Caco-2 (cell line): ENCODE measurements at regions not wholly inside any gene's neighbourhood (a gene's known extent, or its start where the extent isn't known, plus 50 kb on each side); places are given as distances from the start of the nearest gene placed in this dataset.

Experiments
- BruUV-seq: library from RNA; stranded (reverse); fragments of 400-500 nt; replicated peaks from 2 replicates; lab custom pipeline; 2021; lab: Mats Ljungman, UMichigan
- CTCF ChIA-PET: fragments of 300-600 bp; sonication (Branson Sonifier 250); formaldehyde crosslinking; loops from one replicate; lab custom pipeline; 2022; ENCODE audit warnings: antibody characterized with exemption; lab: Charles Lee
- POLR2A ChIA-PET: fragments of 300-600 bp; sonication (Branson Sonifier 250); formaldehyde crosslinking; loops from one replicate; lab custom pipeline; 2022; ENCODE audit warnings: antibody characterized with exemption; lab: Charles Lee
- DNase-seq, 2 experiments: peaks; one replicate each; pipeline versions ENCODE4 v3.0.0 to v3.0.0-alpha.2; 2020 to 2022
- H3K27me3 ChIP-seq: replicated peaks from 2 replicates; pipeline ENCODE4 v1.6.0; 2011; ENCODE audit warnings: low read length; ENCODE audit not compliant: control insufficient read depth, insufficient read depth
- H3K36me3 ChIP-seq: 2 replicates; pipeline ENCODE4 v1.5.1; 2011; ENCODE audit warnings: low read length; ENCODE audit not compliant: control insufficient read depth, insufficient read depth
- H3K4me1 ChIP-seq: fragments of 250-450 bp; sonication (Bioruptor Pico); 2 replicates; pipeline ENCODE4 v1.5.1; 2020; ENCODE audit warnings: mild to moderate bottlenecking
- H3K4me3 ChIP-seq: 2 replicates; pipeline ENCODE4 v1.5.1; 2011; ENCODE audit warnings: low read depth, mild to moderate bottlenecking, control low read depth, low read length
- H3K9me3 ChIP-seq: fragments of 250-450 bp; sonication (Bioruptor Pico); 2 replicates; pipeline ENCODE4 v1.5.1; 2020; ENCODE audit warnings: mild to moderate bottlenecking, moderate library complexity
- H3K27ac Mint-ChIP-seq: one replicate; pipeline ENCODE4 v1.8.0; 2022; ENCODE audit warnings: mixed read lengths; ENCODE audit not compliant: unreplicated experiment
- H3K27me3 Mint-ChIP-seq: one replicate; pipeline ENCODE4 v1.8.0; 2022; ENCODE audit warnings: mixed read lengths; ENCODE audit not compliant: insufficient read depth, unreplicated experiment
- H3K36me3 Mint-ChIP-seq: one replicate; pipeline ENCODE4 v1.8.0; 2022; ENCODE audit warnings: mild to moderate bottlenecking, mixed read lengths; ENCODE audit not compliant: insufficient read depth, unreplicated experiment
- H3K4me1 Mint-ChIP-seq: one replicate; pipeline ENCODE4 v1.8.0; 2022; ENCODE audit warnings: low read depth, mixed read lengths; ENCODE audit not compliant: unreplicated experiment
- H3K4me3 Mint-ChIP-seq: one replicate; pipeline ENCODE4 v1.8.0; 2022; ENCODE audit warnings: mild to moderate bottlenecking, moderate library complexity, mixed read lengths; ENCODE audit not compliant: unreplicated experiment
- H3K9me3 Mint-ChIP-seq: one replicate; pipeline ENCODE4 v1.8.0; 2022; ENCODE audit warnings: mixed read lengths; ENCODE audit not compliant: unreplicated experiment
- intact Hi-C: fragments of 100-400 bp; cut with micrococcal nuclease; formaldehyde crosslinking; loops from one replicate; pipeline ENCODE4 v1.10.0; 2022; ENCODE audit not compliant: unreplicated experiment
- TF ChIP-seq, protein P1 (sequence below), 2 experiments: fragments of 200-600 bp in 1 of 2; IDR thresholded peaks; 1 replicate in 1 of 2; 2 replicates in 1 of 2; pipeline versions ENCODE4 v1.5.1 to v1.8.0; 2011 to 2022; ENCODE audit warnings: antibody characterized with exemption in 1 of 2, control low read depth in 1 of 2, inconsistent platforms in 1 of 2, low read depth in 1 of 2, low read length in 1 of 2, mild to moderate bottlenecking in 1 of 2, moderate library complexity in 1 of 2; ENCODE audit not compliant: insufficient read depth in 1 of 2, severe bottlenecking in 1 of 2, unreplicated experiment in 1 of 2

DNA sequence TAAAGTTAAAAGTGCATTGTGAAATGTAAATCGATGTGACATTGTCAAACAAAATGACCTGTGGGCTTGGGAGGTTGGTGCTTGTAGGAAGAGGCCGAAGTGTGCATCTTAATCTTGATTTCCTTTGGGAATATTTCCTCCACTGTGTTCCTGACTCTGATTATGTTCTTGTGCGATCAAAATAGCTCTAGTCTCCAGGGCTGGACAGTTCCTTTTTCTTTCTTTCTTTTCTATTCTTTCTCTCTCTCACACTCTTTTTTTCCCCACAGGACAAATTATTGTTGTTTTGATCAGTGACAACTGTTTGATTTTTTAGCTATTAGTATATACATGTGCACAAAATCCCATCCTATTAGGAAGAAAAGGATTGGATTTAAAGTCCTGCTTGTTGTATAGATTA, 347.5 kb downstream of the ZSWIM6 start:
- no peak overlapping the region for H3K4me3 ChIP-seq
- no peaks in the 10 kb centered on the region; the same call in 1 of the 2 replicates for H3K27me3 ChIP-seq
- no peaks in the 10 kb centered on the region for H3K4me1 ChIP-seq
- H3K9me3 Mint-ChIP-seq, result no peaks in the 10 kb centered on the region
- intact Hi-C loops, result no loop called here
- TF ChIP-seq, protein P1, sequence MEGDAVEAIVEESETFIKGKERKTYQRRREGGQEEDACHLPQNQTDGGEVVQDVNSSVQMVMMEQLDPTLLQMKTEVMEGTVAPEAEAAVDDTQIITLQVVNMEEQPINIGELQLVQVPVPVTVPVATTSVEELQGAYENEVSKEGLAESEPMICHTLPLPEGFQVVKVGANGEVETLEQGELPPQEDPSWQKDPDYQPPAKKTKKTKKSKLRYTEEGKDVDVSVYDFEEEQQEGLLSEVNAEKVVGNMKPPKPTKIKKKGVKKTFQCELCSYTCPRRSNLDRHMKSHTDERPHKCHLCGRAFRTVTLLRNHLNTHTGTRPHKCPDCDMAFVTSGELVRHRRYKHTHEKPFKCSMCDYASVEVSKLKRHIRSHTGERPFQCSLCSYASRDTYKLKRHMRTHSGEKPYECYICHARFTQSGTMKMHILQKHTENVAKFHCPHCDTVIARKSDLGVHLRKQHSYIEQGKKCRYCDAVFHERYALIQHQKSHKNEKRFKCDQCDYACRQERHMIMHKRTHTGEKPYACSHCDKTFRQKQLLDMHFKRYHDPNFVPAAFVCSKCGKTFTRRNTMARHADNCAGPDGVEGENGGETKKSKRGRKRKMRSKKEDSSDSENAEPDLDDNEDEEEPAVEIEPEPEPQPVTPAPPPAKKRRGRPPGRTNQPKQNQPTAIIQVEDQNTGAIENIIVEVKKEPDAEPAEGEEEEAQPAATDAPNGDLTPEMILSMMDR (IDR thresholded peaks at IDR 0.05; ENCODE audit: insufficient read depth in 1 of 2, low read depth in 1 of 2, low read length in 1 of 2, severe bottlenecking in 1 of 2, unreplicated experiment in 1 of 2), result no peak
- no peaks in the 10 kb centered on the region for H3K4me1 Mint-ChIP-seq
- POLR2A ChIA-PET, result interaction anchor here (0.6 kb wide), 1 partner anchor 42 kb away, joined by 3 read pairs; no protein-coding TSS in a partner anchor
- CTCF ChIA-PET, result interaction anchor here (1.0 to 1.6 kb wide), 2 partner anchors 21 to 89 kb away, joined by 3 to 4 read pairs; no protein-coding TSS in a partner anchor
- no peak overlapping the region for H3K27ac Mint-ChIP-seq
- no peaks in the 10 kb centered on the region for H3K9me3 ChIP-seq
- no peaks in the 10 kb centered on the region for H3K36me3 ChIP-seq
- no peak overlapping the region for H3K4me3 Mint-ChIP-seq
- no peaks in the 10 kb centered on the region for H3K36me3 Mint-ChIP-seq
- peaks cover 13% of the 10 kb centered on the region for H3K27me3 Mint-ChIP-seq
- BruUV-seq, result no TSS peak
- no peak for DNase-seq

DNA sequence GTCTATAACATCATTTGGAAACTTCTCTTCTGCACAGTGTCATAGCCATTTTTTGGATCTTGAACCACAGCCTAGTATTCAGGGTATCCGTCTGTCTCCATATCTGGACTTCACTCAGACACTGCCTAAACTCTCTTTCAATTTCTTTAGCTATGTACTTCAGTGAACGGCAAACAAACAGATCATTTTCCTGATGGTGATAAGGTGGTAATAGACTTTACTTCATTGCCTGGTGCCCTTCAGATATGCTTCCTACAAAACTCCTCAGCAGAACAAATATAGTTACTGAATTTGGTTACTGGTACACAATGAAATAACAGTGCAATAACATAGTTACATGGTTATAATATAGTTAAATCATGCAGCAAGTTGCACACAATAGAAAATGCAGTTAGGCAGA, 348.2 kb downstream of the ZSWIM6 start:
- Mint-ChIP-seq H3K27me3 (peaks cover 14% of the 10 kb centered on the region), H3K9me3 (no peaks in the 10 kb centered on the region), H3K4me3 (no peak overlapping the region), H3K27ac (no peak overlapping the region), H3K4me1 (no peaks in the 10 kb centered on the region), H3K36me3 (no peaks in the 10 kb centered on the region)
- H3K27me3 ChIP-seq, result no peaks in the 10 kb centered on the region; the same call in 1 of the 2 replicates
- H3K4me3 ChIP-seq, result no peak overlapping the region
- CTCF ChIA-PET, result interaction anchor here (1.6 kb wide), 1 partner anchor 21 kb away, joined by 4 read pairs; no protein-coding TSS in a partner anchor
- no peaks in the 10 kb centered on the region for H3K36me3 ChIP-seq
- DNase-seq, result no peak
- POLR2A ChIA-PET, result no interaction called here
- no peaks in the 10 kb centered on the region for H3K4me1 ChIP-seq
- TF ChIP-seq, protein P1 (IDR thresholded peaks at IDR 0.05; ENCODE audit: insufficient read depth in 1 of 2, low read depth in 1 of 2, low read length in 1 of 2, severe bottlenecking in 1 of 2, unreplicated experiment in 1 of 2), result no peak
- intact Hi-C loops, result no loop called here
- no TSS peak for BruUV-seq
- no peaks in the 10 kb centered on the region for H3K9me3 ChIP-seq

DNA sequence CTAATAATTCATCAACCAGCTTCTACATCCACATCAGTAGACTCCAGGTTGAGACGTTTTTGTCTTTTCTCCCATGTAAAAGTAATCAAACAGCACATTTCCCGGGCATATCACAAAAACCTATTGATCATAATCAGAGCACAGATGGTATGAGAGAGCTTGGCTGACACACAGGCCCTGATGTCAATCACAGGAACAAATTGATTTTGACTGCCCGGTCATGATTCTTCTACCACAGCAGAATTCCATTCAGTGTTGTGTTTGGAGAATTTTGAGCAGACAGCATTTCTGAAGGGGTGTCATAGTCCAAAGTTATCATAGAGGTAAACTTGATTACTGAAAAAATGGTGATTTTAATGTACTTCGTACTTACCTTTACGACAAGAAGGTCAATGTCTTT, 351.1 kb downstream of the ZSWIM6 start:
- Mint-ChIP-seq H3K27me3 (peaks cover 19% of the 10 kb centered on the region), H3K4me1 (no peaks in the 10 kb centered on the region), H3K27ac (no peak overlapping the region), H3K9me3 (no peaks in the 10 kb centered on the region), H3K36me3 (no peaks in the 10 kb centered on the region), H3K4me3 (no peak overlapping the region)
- no peak for DNase-seq
- intact Hi-C loops, result no loop called here
- Histone ChIP-seq H3K4me1 (no peaks in the 10 kb centered on the region), H3K4me3 (no peak overlapping the region), H3K27me3 (no peaks in the 10 kb centered on the region; the same call in 1 of the 2 replicates), H3K36me3 (no peaks in the 10 kb centered on the region), H3K9me3 (no peaks in the 10 kb centered on the region)
- ChIA-PET CTCF (interaction anchor here (0.7 kb wide), 1 partner anchor 214 kb away, joined by 3 read pairs; no protein-coding TSS in a partner anchor), POLR2A (no interaction called here)
- BruUV-seq, result no TSS peak
- TF ChIP-seq, protein P1 (IDR thresholded peaks at IDR 0.05; ENCODE audit: insufficient read depth in 1 of 2, low read depth in 1 of 2, low read length in 1 of 2, severe bottlenecking in 1 of 2, unreplicated experiment in 1 of 2), result no peak
